ENCODE measurements at regions not wholly inside any gene's neighbourhood (a gene's known extent, or its start where the extent isn't known, plus 50 kb on each side); places are given as distances from the start of the nearest gene placed in this dataset.

- DNase-seq (ENCODE audit: low read depth, low spot score), result no peak
- no peaks in the 10 kb centered on the region for H3K36me3 ChIP-seq (ENCODE audit: control insufficient read depth in 2 of 2, insufficient read depth in 2 of 2, low read length in 1 of 2)
- no peak overlapping the region for H3K4me2 ChIP-seq (ENCODE audit: control insufficient read depth, insufficient read depth)
- no peaks in the 10 kb centered on the region; a peak in 1 of 4 replicates for H3K27me3 ChIP-seq (replicated peaks in 1 of 2; ENCODE audit: control insufficient read depth in 2 of 2, insufficient read depth in 2 of 2, low read length in 1 of 2)
- 46% methylated on average over 4 of the region's 4 CpGs for WGBS (ENCODE audit: insufficient coverage, insufficient replicate concordance, low lambda C conversion rate, missing lambda C conversion rate)
- no peaks in the 10 kb centered on the region for H3K4me1 ChIP-seq (ENCODE audit: control insufficient read depth, insufficient read depth, low read length)
- no peaks in the 10 kb centered on the region for H4K20me1 ChIP-seq (ENCODE audit: control insufficient read depth, insufficient read depth)
- H3K4me3 ChIP-seq, result no peak overlapping the region
- intact Hi-C loops (cut with micrococcal nuclease; ENCODE audit: unreplicated experiment) (no loop called here), in situ Hi-C loops (cut with MboI) (no loop called here)
- ChIA-PET RAD21 (ENCODE audit: unreplicated experiment) (no interaction called here), CTCF (no interaction called here), POLR2A (no interaction called here), SMC1A (ENCODE audit: uncharacterized antibody, unreplicated experiment) (no interaction called here)
- H2AFZ ChIP-seq (ENCODE audit: control insufficient read depth, low read depth, low read length), result no peak overlapping the region
- no peak for FAIRE-seq
- H3K9ac ChIP-seq (ENCODE audit: control insufficient read depth, insufficient read depth, low read length), result no peak overlapping the region
- no peak overlapping the region for H3K27ac ChIP-seq (ENCODE audit: control insufficient read depth, insufficient read depth)
- no peak for ATAC-seq
- no peaks in the 10 kb centered on the region for H3K79me2 ChIP-seq (ENCODE audit: control insufficient read depth, insufficient read depth, low read length)
- no TSS peak for BruUV-seq (replicated peaks)
- H3K9me3 ChIP-seq (replicated peaks; ENCODE audit: control insufficient read depth, insufficient read depth, low read length), result no peaks in the 10 kb centered on the region
- TF ChIP-seq ATF2 (IDR thresholded peaks at IDR 0.05; ENCODE audit: low read length), result no peak
- no peak for TF ChIP-seq RCOR1 (conservative IDR thresholded peaks at IDR 0.05; ENCODE audit: low read depth, low read length)
- no peak for TF ChIP-seq ASH2L (IDR thresholded peaks at IDR 0.05; ENCODE audit: borderline replicate concordance, low read depth)
- no peak for TF ChIP-seq HCFC1 (IDR thresholded peaks at IDR 0.05; ENCODE audit: low read length)
- TF ChIP-seq EP300 (IDR thresholded peaks at IDR 0.05; ENCODE audit: borderline replicate concordance in 1 of 2, control insufficient read depth in 1 of 2, low read depth in 2 of 2, low read length in 2 of 2), result no peak
- TF ChIP-seq SIN3A (IDR thresholded peaks at IDR 0.05; ENCODE audit: low read depth, low read length), result no peak
- no peak for TF ChIP-seq IRF3 (IDR thresholded peaks at IDR 0.05)
- TF ChIP-seq RELA (IDR thresholded peaks at IDR 0.05; ENCODE audit: borderline replicate concordance, partially characterized antibody), result no peak
- TF ChIP-seq ZBTB4 (CRISPR knock-in tag; IDR thresholded peaks at IDR 0.05), result no peak
- TF ChIP-seq SUZ12 (IDR thresholded peaks at IDR 0.05; ENCODE audit: unreplicated experiment), result no peak
- no peak for TF ChIP-seq SMC3 (IDR thresholded peaks at IDR 0.05; ENCODE audit: borderline replicate concordance, low read length)
- TF ChIP-seq IKZF1 (conservative IDR thresholded peaks at IDR 0.05), result no peak
- no peak for TF ChIP-seq RB1 (IDR thresholded peaks at IDR 0.05; ENCODE audit: borderline replicate concordance)
- no peak for TF ChIP-seq RAD51 (IDR thresholded peaks at IDR 0.05)
- no peak for TF ChIP-seq SMAD1 (IDR thresholded peaks at IDR 0.05; ENCODE audit: low read depth, partially characterized antibody)
- TF ChIP-seq POLR2AphosphoS5 (IDR thresholded peaks at IDR 0.05; ENCODE audit: low read length), result no peak
- TF ChIP-seq ELK1 (IDR thresholded peaks at IDR 0.05; ENCODE audit: low read depth, low read length), result no peak
- no peak for TF ChIP-seq YY1 (IDR thresholded peaks at IDR 0.05; ENCODE audit: low read depth, low read length)
These were observed 320.1 kb downstream of the TGFB2 start for GRCh38 chr1:218665221-218665620.

Data from GM12878 (cell line).